ENCODE measurements at regions not wholly inside any gene's neighbourhood (a gene's known extent, or its start where the extent isn't known, plus 50 kb on each side); places are given as distances from the start of the nearest gene placed in this dataset.
"Not testable (repeated sequence)": the region's sequence is repeated elsewhere in the genome, so short reads cannot be mapped to it uniquely, and the experiment has no call there.

DNA sequence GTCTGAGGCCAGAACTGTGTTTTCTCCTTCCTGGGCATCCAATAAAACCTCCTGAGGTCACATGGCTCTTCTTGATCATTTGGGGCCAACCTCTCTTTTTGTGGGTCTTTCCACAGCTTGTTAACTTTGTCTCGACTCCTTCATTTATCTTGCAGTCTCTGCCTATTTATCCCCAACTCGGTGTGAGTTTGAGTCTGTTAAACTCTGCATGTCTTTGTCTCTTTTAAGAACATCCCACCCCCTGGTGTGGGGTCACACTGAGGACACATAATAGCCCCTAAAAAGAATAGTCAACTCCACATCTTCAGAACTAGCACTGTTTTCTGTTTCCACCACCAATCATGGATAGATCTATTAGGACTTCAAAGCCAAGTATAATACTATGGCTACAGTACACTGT lies 187.2 kb downstream of the TLE3 start:
- no peak overlapping the region for H3K27ac ChIP-seq
- H3K4me3 ChIP-seq = no peak overlapping the region

- Histone ChIP-seq H3K4me3 (no peak overlapping the region), H3K27ac (no peak overlapping the region)
Measured at GRCh38 chr15:69912116-69912515, 185.6 kb downstream of the TLE3 start.

- H3K27ac ChIP-seq = no peak overlapping the region
- no peak overlapping the region for H3K4me3 ChIP-seq
Measured at GRCh38 chr15:69914040-69914439, 183.7 kb downstream of the TLE3 start.

DNA sequence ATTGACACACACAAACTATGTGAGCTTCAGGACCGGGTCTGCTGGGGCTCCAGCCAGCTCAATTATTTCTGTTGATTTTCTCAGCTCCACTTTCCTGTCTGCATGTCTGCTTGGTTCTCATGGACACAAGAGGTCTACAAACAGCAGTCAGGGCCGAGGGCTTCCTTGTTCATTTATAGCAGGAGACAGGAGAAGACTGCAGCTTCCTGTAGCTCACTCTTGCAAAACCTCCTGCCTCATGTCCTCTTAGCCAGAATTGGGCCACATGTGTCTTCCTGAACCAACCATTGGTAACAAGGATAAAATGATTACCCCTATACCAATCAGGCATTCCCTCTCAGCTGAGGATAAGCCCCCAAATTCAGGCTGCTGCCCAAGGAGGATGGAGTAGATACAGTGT lies 182.8 kb downstream of the TLE3 start:
- no peak overlapping the region for H3K27ac ChIP-seq
- no peak overlapping the region for H3K4me3 ChIP-seq

GRCh38 chr15:69916169-69916785 lies 181.4 kb downstream of the TLE3 start:
- no peak overlapping the region for H3K4me3 ChIP-seq
- no peak overlapping the region for H3K27ac ChIP-seq

- H3K27ac ChIP-seq = no peak overlapping the region
- no peak overlapping the region for H3K4me3 ChIP-seq
Measured at GRCh38 chr15:69917056-69917455, 180.7 kb downstream of the TLE3 start.

DNA sequence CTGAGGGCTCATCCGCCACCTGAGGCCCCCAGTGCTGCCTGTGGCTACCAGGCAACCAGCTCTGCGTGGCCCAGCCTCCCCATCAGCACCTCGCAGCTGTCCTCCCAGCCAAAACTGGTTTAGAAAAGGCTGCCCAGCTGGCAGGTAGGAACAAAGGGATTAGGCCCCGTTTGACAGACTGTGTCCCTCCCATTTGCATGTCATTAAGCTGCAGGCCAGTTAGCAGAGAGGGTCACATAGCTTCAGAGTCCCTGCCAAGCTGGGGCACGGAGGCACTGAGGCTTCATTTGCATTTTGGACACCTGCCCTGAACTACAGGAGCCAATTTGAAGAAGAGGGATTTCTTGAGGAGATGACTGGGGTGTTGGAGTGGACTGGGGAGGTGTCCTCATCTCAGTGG lies 177.9 kb downstream of the TLE3 start:
- no peak overlapping the region for H3K27ac ChIP-seq
- no peak overlapping the region for H3K4me3 ChIP-seq

- H3K4me3 ChIP-seq = no peak overlapping the region
- no peak overlapping the region for H3K27ac ChIP-seq
Measured at GRCh38 chr15:69920221-69920620, 177.5 kb downstream of the TLE3 start.

GRCh38 chr15:69921626-69922619 lies 175.8 kb downstream of the TLE3 start:
- Histone ChIP-seq H3K27ac (no peak overlapping the region), H3K4me3 (no peak overlapping the region)

DNA sequence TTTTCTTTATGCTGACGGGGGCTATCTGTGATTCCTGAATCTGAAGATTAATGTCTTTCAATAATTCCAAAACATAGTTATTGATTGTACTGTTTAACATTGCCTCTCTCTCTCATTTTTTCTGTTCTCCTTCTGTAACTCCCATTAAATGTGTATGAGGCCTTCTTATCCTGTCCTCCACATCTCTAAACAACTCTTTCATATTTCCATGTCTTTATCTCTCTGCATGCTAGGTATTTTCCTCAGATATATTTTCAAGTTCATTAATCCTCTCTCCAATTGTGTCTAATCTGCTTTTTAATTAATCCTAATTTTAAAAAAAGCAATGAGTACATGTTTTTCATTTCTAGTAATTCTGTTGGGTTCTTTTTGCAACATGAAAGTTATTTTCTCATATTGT lies 173.2 kb downstream of the TLE3 start:
- no peak overlapping the region for H3K27ac ChIP-seq
- H3K4me3 ChIP-seq = no peak overlapping the region

- no peak overlapping the region for H3K4me3 ChIP-seq
- no peak overlapping the region for H3K27ac ChIP-seq
Measured at GRCh38 chr15:69926006-69926405, 171.7 kb downstream of the TLE3 start.

DNA sequence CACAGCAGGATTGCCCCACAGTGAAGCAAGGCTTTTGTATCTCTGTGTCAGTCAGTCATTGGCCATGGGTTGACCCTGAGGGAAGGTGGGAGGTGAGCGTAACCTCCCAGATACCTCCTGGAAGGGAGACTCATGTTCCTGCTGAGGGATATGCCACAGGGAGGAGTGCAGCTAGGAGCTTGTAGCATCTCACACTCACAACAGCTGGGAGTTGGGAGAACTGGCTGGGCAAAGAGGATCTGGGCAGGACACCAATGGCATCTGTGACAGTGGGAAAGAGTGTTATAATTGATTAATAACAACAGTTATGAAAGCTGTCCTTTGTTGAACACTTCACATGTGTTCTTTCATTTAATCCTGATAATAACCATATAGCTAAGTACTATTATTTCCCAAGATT lies 171.0 kb downstream of the TLE3 start:
- no peak overlapping the region for H3K4me3 ChIP-seq

DNA sequence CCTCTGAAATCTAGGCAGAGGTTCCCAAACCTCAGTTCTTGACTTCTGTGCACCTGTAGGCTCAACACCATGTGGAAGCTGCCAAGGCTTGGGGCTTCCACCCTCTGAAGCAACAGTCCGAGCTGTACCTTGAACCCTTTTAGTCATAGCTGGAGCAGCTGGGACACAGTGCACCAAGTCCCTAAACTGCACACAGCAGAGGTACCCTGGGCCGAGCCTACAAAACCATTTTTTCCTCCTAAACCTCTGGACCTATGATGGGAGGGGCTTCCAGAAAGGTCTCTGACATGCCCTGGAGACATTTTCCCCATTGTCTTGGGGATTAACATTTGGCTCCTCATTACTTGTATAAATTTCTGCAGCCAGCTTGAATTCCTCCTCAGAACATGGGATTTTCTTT lies 168.8 kb downstream of the TLE3 start:
- not testable (repeated sequence) for H3K4me3 ChIP-seq, H3K27ac ChIP-seq

More for the DNA sequence above, 171.0 kb downstream of the TLE3 start:
- H3K27ac ChIP-seq = no peak overlapping the region

DNA sequence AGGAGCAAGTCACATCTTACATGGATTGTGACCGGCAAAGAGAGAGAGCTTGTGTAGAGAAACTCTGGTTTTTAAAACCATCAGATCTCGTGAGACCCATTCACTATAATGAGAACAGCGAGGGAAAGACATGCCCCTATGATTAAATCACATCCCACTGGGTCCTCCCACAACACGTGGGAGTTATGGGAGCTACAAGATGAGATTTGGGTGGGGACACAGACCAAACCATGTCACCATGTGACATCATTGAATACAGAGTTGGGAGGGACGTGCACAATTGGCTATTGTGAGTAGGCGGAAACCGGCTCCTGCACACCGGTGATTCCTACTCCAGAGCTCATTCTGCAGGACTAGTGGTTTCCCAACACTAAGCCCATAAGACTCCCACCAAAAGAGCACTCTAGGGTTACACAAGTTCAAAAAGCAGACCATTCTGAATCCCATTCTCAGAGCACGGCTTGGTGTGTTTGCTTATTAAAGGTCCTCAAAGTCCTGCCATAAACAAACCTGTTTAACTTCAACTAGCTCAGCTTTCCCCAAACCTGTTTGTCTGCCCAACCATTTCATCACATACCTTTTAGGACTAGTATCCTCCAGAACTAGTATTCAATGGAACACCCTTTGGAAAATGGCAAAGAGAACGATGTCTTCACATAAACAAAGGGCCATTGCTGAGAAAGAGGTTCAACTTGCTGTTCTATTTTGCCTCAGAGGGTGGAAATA lies 167.6 kb downstream of the TLE3 start:
- Histone ChIP-seq H3K27ac (no peak overlapping the region), H3K4me3 (no peak overlapping the region)

DNA sequence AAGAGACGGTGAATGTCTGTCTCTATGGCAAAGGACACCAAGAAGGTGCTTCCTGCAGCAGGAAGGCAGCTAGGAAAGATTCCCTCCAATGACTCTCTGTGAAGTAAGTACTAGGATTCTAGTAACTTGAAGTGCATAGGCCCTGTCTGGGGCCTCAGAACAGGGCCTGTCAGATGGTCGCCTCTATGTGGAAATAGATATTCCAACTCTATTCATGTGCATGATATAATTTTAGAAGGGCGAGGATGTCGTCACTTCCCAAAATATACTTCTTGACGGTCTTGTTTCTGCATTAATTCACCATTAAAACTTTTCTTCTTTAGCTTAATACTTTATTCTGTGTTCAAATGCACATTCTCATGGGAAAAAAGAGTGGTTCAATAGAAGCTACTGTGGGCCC lies 167.0 kb downstream of the TLE3 start:
- no peak overlapping the region for H3K4me3 ChIP-seq
- no peak overlapping the region for H3K27ac ChIP-seq

- H3K27ac ChIP-seq = no peak overlapping the region
Measured at GRCh38 chr15:69931156-69931555, 166.6 kb downstream of the TLE3 start.

DNA sequence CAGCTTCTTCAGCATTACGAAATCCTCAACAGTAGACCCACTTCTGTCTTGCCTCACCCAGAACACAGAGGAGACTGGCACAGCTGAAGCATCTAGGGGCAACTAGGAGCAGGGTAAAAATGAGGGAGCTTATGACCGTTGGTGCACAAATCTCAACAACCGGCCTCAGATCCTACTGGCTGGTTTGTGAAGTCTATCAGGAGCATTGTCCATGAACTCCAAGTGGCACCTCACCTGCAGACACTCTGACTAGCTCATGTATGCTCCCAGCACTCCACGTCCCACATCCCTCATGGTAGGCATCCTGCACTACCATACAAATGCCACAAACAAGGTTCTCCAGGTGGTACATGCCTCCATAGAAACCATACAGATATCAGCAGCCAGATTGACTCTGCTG lies 163.1 kb downstream of the TLE3 start:
- Histone ChIP-seq H3K4me3 (no peak overlapping the region), H3K27ac (no peak overlapping the region)

More at GRCh38 chr15:69931156-69931555, 166.6 kb downstream of the TLE3 start:
- no peak overlapping the region for H3K4me3 ChIP-seq

- Histone ChIP-seq H3K27ac (no peak overlapping the region), H3K4me3 (no peak overlapping the region)
Measured at GRCh38 chr15:69939513-69940440, 157.9 kb downstream of the TLE3 start.

DNA sequence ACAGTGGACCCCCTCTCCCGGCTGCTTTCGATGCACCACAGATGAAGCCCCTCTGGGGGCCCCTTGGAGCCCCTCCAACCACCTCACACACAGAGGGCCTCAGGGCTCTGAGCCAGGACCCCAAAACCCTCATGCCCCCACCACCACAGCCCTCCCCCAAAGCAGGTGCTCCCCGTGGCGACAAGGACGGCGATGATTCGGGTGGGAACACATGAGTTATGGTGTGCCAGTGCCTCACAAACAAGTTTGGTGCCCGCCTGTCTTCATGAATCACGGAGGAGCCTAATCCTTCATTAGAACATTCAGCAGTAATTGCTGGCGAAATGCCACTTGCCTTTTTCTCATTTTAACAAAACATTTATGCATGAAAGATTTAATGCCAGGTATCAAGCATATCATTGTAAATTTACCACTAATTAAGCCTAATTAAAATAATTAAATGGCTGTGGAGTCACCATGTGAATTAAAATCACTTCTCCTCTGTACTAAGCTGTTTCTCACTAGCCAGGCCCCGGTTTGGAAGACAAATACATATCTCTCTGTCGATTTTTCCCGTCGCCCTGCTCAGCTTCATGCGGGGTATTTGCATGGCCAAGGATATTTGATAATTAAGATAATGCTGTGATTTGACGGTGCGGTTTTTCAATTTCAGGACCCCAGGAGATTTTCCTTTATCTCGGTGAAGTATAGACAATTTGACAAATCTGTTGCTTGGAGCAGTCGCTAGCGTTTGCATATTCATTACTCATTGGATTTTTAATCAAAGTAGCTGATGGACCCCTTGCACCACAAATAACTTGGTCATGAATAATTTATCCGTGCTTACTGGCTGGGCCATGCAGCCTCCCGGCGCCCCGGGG lies 157.0 kb downstream of the TLE3 start:
- Histone ChIP-seq H3K27ac (no peak overlapping the region), H3K4me3 (no peak overlapping the region)

All from skin epidermis (tissue), 12 donors.